ENCODE measurements at regions not wholly inside any gene's neighbourhood (a gene's known extent, or its start where the extent isn't known, plus 50 kb on each side); places are given as distances from the start of the nearest gene placed in this dataset.
A peak's percentile ranks its signal among the peaks of the same experiment; 100 is the strongest.

GRCh38 chr14:82897469-82898308 lies 1364.0 kb upstream of the SEL1L start:
- no peaks in the 10 kb centered on the region for H3K27me3 ChIP-seq (ENCODE audit: insufficient read depth)
- Mint-ChIP-seq H3K4me3 (no peak overlapping the region), H3K27me3 (ENCODE audit: insufficient read depth, low read depth, poor library complexity) (no peaks in the 10 kb centered on the region), H3K9me3 (peaks cover 18% of the 10 kb centered on the region; the same call in 2 of the 3 replicates), H3K4me1 (no peaks in the 10 kb centered on the region), H3K27ac (no peak overlapping the region), H3K36me3 (ENCODE audit: low read depth) (no peaks in the 10 kb centered on the region)
- H3K4me3 ChIP-seq, result no peak overlapping the region
- no peaks in the 10 kb centered on the region for H3K4me1 ChIP-seq (ENCODE audit: insufficient read depth)
- no peak for ATAC-seq
- no peak for TF ChIP-seq EZH2phosphoT487 (IDR thresholded peaks at IDR 0.05; ENCODE audit: unreplicated experiment)
- no peak for TF ChIP-seq CTCF (conservative IDR thresholded peaks at IDR 0.05; ENCODE audit: low read depth in 2 of 2)
- no peak for TF ChIP-seq ZNF331 (CRISPR knock-in tag; IDR thresholded peaks at IDR 0.05; ENCODE audit: low read depth)
- no peak for TF ChIP-seq NANOG (IDR thresholded peaks at IDR 0.05; ENCODE audit: borderline replicate concordance)
- TF ChIP-seq JUNB (IDR thresholded peaks at IDR 0.05; ENCODE audit: unreplicated experiment), result no peak
- no peak for TF ChIP-seq ETS1 (IDR thresholded peaks at IDR 0.05)
- TF ChIP-seq POLR2AphosphoS5 (IDR thresholded peaks at IDR 0.05; ENCODE audit: low read depth), result no peak
- no peak for TF ChIP-seq ZNF462 (CRISPR knock-in tag; IDR thresholded peaks at IDR 0.05)
- no peak for TF ChIP-seq EZH2 (IDR thresholded peaks at IDR 0.05; ENCODE audit: low read depth, unreplicated experiment)
- TF ChIP-seq REST (IDR thresholded peaks at IDR 0.05; ENCODE audit: unreplicated experiment), result no peak
- no peak for TF ChIP-seq ZNF114 (CRISPR knock-in tag; IDR thresholded peaks at IDR 0.05)
- no peaks in the 10 kb centered on the region for H4K20me1 ChIP-seq (replicated peaks; ENCODE audit: insufficient read depth)
- no peaks in the 10 kb centered on the region for H3K79me2 ChIP-seq (replicated peaks; ENCODE audit: insufficient read depth)
- no peaks in the 10 kb centered on the region for H3F3A ChIP-seq (replicated peaks; ENCODE audit: low read depth)
- DNase-seq (ENCODE audit: low spot score), result peak; percentile 1
- H2AFZ ChIP-seq, result peak overlapping the region; percentile 72; the same call in 1 of the 2 replicates
- no peaks in the 10 kb centered on the region for H3K9me2 ChIP-seq (ENCODE audit: insufficient read depth)
- no peaks in the 10 kb centered on the region for H3K36me3 ChIP-seq (ENCODE audit: insufficient read depth)
- H3K4me2 ChIP-seq, result no peak overlapping the region
- H3K27ac ChIP-seq (ENCODE audit: low read depth), result no peak overlapping the region

Measured in GM23338 (cell line).